Activated CD4-positive, alpha-beta T cell treated with anti-CD3 and anti-CD28 coated beads for 48 hours (primary cell): ENCODE measurements at regions not wholly inside any gene's neighbourhood (a gene's known extent, or its start where the extent isn't known, plus 50 kb on each side); places are given as distances from the start of the nearest gene placed in this dataset.

Experiments
- DNase-seq: peaks from one replicate; pipeline ENCODE4 v3.0.0-alpha.2; 2020

DNA sequence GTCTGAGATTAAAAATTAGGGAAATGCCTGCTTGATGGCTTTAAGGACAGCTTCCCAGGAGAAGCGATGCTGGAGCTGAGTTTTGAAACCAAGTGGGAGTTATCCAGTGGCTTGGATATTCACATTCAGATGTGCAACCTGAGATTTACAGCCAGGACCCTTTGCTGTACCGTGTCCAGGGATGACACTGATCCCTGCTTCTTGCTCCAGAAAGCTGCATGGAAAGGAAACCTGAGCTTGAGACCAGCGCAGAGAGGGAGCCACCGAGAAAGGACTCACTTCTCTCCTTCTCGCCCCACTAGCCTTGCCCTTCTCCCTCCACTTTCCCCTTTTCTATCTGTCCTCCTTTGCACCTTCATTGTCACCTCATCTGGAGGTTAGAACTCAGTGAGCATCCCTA is 254.5 kb upstream of the PPARGC1A start:
- no peak for DNase-seq

- DNase-seq = no peak
Measured at GRCh38 chr4:24143741-24144140, 253.9 kb upstream of the PPARGC1A start.

DNA sequence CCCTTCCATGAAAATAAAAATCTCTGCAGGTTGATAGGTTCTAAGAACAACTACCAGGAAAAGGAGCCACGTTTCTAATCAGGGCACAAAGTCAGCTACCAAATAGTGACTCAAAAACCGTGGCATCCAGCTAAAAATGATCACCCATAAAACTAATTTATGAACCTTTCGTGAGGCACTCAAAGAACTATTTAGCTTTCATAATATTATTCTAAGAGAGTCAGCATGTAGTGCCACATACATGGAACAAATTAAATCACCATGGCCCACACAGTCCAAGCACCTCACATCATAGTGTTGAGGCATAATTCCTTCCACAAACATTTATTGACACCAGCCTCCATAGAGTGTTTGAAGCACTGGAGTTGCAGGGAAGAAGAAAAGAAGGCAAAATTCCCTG is 252.0 kb upstream of the PPARGC1A start:
- DNase-seq = no peak

GRCh38 chr4:24140892-24141291 is 251.0 kb upstream of the PPARGC1A start:
- no peak for DNase-seq

- DNase-seq = no peak
Measured at GRCh38 chr4:24137671-24138601, 248.1 kb upstream of the PPARGC1A start.

DNA sequence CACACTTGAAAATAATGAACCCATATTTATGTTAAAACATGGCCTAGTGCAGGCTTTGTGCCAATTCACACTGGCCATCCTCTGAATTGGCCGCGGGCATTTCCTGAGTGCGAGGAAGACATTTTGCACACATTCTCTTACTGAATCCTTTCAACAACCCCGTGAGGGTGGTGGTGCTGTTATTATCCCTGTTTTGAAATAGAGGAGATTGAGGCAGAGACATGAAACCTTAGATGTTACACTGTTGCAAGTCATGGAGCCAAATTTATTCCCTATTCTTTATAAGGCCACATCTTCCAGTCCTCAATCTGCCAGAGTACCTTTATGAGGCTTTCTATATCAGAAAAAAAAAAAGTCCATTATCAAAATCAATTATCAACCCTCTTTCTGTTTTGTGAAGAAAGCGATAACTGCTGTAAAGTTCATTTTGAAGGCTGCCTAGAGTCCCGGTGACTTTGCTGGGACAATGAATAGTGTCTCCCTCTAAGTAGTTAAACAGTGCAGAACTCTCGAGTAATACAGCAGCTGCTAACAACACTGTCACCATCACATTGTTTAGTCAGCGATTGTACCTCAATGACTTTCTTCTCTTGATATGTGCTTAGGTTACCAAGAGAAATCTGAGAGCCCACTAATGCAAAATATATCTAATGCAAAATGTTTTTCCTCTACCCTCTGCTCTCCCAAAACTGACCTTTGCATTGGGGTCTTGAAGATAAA is 242.3 kb upstream of the PPARGC1A start:
- DNase-seq = no peak

DNA sequence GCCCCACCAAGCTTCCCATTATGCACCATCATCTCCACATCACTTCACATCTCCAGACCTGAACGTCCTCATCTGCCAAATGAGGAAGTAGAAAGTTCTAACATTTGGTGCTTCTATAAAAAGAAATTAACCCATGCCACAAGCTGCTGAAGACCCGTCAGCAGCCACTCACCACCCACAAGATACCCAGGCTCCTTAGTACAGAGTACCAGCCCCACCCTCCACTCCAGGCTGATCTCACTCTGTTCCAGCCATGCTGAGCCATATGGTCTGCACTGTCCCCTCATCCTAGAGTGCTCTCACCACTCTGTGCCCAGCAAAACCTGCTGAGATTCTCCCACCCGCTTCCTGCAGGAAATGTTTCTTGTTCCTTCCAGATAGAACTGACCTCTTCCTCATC is 240.8 kb upstream of the PPARGC1A start:
- no peak for DNase-seq

DNA sequence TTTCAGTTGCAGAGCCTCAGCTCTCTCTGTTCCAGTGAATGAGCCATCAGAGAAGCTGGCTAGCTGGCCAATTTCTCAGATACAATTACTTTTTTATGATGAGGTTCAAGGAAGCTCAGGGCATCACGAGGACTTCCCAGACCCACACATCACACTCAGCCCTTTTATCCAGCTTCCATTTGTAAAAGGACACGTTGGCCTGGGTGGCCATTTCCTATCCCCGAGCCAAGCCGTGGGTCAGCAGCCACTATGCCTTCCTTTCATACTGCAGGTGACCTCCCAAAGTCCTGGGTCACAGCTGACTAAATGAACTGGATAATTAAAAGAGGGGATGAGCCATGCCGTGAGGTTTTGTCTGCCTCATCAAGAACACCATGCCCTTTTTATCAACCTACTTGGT is 236.9 kb upstream of the PPARGC1A start:
- DNase-seq = no peak

DNA sequence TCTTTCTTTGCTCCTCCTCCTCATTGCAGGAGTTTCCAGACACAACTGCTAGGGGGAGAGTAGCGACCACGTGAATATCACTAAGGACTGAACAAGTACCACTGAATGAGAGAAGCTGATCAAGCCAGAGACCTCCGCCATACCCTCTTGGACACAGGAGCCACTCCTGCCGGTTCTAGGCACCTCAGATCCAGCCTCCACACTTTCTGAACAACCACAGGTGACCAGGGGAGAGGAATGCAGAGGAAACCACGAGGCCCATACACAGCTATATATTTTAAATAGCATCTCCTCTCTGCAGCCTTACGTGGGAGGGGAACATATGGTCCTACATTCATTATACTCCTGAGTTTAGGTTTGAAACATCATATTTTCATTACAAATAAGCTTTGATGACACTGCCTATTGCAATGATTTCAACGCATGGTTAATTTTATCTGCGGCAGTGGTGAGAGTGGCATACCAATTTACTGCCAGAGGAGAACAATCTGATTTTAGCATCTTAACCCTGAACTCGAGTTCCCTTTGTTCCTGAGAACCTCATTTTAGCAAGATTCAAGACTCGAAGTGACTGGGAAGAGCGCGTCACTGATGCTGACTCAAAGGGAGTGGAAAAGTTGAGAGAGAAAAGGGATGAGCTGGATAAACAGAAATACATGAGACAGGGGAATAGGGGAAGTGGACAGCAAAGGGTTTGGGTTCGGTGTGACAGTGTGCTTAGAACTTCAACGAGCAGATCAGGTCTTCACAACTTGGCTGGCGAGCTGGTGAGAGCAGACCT is 231.7 kb upstream of the PPARGC1A start:
- no peak for DNase-seq

DNA sequence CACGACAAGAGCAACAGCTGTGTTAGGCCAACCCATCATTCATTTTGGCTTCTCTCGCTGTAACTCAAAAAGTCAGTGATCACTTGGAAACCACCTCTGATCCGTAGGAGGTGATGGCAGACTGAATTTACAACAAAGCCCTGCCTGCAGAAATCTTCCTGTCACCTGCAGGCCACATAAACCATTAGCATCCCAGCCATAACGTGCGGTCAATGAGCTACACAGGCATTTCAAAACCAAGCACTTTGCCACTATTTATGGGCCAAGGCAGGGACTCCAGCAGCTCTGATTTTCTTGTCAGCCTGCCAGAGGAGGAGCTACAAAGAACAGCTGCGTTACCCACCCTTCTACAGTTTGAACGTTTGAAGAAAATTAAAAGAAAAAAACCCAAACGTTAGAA is 228.1 kb upstream of the PPARGC1A start:
- DNase-seq = no peak

DNA sequence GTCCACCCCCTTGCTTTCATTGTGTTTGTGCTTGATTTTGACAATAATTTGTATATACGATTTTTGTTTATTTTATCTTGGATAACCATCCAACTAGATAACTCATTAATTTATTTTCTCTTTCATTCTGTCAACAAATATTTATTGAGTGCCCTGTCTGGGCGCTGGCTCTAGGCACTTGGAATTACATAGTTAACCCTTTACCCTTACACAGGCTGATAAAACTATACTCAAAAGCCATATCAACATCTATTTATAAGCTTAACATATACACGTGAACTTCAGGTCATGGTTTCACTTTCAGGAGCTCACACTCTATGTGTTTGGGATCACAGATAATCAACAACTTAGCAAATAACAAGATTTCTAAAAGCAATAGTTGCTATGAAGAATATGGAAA is 226.3 kb upstream of the PPARGC1A start:
- DNase-seq = no peak

DNA sequence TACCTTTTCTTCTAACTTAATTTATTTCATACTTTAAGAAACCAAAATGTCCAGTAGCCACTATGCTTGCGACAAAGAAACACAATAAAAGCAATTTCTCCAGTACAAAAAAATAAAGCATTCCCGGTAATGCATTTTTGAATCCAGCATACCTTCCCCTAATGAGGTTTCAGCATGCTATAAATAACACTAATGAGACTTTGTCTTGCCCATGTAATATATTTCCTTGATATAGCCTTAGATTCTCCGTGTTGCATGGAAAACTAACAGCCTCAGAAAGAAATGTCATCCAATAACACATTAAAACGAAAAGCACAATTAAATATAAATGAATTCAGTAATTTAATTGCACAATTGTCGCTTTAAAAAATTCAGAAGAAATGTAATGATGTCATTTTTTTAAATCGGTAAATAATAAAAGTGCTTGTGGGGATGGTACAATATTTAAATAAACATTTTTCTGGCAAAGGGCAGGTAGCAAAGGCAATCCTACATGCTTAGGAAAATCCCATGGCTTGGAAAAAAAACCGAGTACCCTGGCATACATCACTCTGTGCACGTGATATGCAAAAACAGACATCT is 225.2 kb upstream of the PPARGC1A start:
- DNase-seq = no peak

- DNase-seq = no peak
Measured at GRCh38 chr4:24114444-24114843, 224.6 kb upstream of the PPARGC1A start.

- no peak for DNase-seq
Measured at GRCh38 chr4:24112466-24112865, 222.6 kb upstream of the PPARGC1A start.

DNA sequence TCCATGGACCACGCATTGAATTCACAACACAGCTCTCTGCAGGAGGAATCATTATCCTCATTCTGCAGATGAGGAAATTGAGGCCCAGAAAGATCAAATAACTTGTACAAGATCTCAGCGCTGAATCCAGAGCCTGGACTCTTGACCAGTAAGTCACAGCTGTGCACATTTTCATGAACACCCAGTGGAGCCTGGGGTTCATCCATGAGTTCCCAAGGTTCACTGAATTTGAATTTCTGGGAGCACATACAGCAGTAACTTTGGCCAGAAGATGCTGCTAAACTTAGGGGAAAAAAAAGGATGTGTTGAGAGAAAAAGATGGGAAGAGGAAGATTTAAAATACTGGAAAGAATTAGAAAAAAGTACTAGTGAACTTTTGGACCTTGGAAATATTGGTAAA is 218.7 kb upstream of the PPARGC1A start:
- no peak for DNase-seq

- DNase-seq = no peak
Measured at GRCh38 chr4:24105327-24106038, 215.6 kb upstream of the PPARGC1A start.

DNA sequence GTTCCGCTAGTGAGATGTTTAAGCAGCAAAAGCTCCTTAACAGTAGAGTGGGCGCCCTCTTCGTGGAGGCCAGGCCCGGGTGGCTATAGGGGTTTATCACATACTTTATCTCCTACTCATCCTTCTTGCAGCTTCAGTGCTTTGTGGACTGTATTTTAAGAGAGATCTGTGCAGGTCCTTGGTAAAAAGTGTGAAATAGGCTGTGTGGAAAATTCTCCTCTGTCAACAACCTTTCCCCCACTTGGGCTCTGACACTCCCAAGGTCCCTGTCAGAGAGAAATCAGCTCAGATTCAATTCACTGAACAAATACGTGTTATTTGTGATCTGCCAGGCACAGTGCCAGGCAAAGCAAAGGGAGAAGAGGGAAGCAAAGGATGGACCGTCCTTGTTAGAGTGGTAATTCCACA is 214.3 kb upstream of the PPARGC1A start:
- no peak for DNase-seq

- DNase-seq = no peak
Measured at GRCh38 chr4:24103434-24104157, 213.7 kb upstream of the PPARGC1A start.

DNA sequence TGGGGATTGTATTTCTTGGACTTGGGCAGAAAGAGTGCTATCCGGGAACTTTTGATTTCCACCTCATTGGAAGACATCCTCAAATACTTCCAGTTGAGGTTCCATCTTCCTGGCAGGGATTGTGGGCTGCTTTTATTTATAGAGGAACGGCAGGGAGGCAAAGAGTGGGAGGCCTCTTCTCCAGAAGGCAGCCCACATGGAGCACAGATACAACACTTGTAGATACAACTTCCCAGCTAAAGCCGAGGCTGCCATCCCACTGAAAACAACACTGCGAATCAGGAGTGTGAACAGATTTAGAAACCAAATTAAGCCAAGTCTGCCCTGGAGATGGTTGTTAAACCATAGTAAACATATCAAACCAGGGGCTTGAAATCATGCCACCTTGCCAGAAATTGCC is 212.8 kb upstream of the PPARGC1A start:
- DNase-seq = no peak

- DNase-seq = no peak
Measured at GRCh38 chr4:24096603-24097002, 206.8 kb upstream of the PPARGC1A start.

GRCh38 chr4:24094726-24095125 is 204.9 kb upstream of the PPARGC1A start:
- no peak for DNase-seq

GRCh38 chr4:24093446-24093845 is 203.6 kb upstream of the PPARGC1A start:
- DNase-seq = no peak
